ENCODE measurements at regions not wholly inside any gene's neighbourhood (a gene's known extent, or its start where the extent isn't known, plus 50 kb on each side); places are given as distances from the start of the nearest gene placed in this dataset.
A peak's percentile ranks its signal among the peaks of the same experiment; 100 is the strongest.

- no peak for DNase-seq
- Histone ChIP-seq H3K4me1 (no peaks in the 10 kb centered on the region), H3K9me3 (no peaks in the 10 kb centered on the region), H3K36me3 (ENCODE audit: low read depth, missing control alignments) (no peaks in the 10 kb centered on the region), H3K27ac (no peak overlapping the region), H3K4me3 (no peak overlapping the region), H3K27me3 (no peaks in the 10 kb centered on the region)
- TF ChIP-seq, protein P1, sequence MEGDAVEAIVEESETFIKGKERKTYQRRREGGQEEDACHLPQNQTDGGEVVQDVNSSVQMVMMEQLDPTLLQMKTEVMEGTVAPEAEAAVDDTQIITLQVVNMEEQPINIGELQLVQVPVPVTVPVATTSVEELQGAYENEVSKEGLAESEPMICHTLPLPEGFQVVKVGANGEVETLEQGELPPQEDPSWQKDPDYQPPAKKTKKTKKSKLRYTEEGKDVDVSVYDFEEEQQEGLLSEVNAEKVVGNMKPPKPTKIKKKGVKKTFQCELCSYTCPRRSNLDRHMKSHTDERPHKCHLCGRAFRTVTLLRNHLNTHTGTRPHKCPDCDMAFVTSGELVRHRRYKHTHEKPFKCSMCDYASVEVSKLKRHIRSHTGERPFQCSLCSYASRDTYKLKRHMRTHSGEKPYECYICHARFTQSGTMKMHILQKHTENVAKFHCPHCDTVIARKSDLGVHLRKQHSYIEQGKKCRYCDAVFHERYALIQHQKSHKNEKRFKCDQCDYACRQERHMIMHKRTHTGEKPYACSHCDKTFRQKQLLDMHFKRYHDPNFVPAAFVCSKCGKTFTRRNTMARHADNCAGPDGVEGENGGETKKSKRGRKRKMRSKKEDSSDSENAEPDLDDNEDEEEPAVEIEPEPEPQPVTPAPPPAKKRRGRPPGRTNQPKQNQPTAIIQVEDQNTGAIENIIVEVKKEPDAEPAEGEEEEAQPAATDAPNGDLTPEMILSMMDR (IDR thresholded peaks at IDR 0.05), result no peak
- TF ChIP-seq POLR2A (IDR thresholded peaks at IDR 0.05), result no peak
- intact Hi-C loops (cut with DNase I; ENCODE audit: low total_unique reads), result no loop called here
Measured at GRCh38 chr20:7274870-7275269, 507.4 kb downstream of the BMP2 start.

- WGBS, 2 donors, result 63 to 68% methylated on average over 3 of the region's 3 CpGs
- DNase-seq, result no peak
- TF ChIP-seq, protein P1 (IDR thresholded peaks at IDR 0.05), result no peak
- no peak for TF ChIP-seq POLR2A (IDR thresholded peaks at IDR 0.05)
- H3K4me3 ChIP-seq, result no peak overlapping the region
- intact Hi-C loops (cut with DNase I; ENCODE audit: low total_unique reads), result no loop called here
- no peaks in the 10 kb centered on the region for H3K9me3 ChIP-seq
- H3K4me1 ChIP-seq, result no peaks in the 10 kb centered on the region
- no peak overlapping the region for H3K27ac ChIP-seq
- H3K36me3 ChIP-seq (ENCODE audit: low read depth, missing control alignments), result no peaks in the 10 kb centered on the region
- no peaks in the 10 kb centered on the region for H3K27me3 ChIP-seq
Measured at GRCh38 chr20:7275645-7276237, 508.3 kb downstream of the BMP2 start.

DNA sequence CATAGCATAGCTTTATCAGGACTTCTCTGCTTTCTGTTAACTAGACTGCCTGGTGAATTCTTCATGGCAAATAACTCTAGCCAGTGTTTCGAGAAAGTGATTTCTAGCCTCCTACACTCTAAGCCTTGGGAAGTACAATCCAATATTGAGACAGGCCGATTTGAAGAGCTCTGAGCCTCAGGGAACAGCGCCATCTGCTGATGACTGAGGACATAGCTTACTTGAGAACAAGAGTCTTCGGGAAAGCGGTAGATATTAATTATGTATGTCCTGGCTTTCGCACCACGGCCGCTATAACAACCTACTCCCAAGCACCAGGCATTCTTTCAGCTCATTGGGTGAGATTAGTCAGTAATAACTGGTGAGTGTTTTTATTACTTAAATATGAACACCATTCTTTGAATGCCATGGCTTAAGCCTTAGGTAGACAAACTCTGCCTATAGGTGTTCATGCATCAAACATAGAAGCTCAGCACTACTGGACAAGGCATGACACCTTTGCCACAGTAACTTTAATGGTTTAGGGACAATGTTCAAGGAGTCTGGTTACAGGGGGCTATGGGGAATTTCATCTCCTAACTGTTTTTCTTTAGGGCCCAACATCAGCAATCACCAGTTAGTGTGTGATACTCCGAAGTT lies 518.6 kb downstream of the BMP2 start:
- no peaks in the 10 kb centered on the region for H3K27me3 ChIP-seq
- H3K27ac ChIP-seq, result no peak overlapping the region
- DNase-seq, result peak; percentile 95
- H3K36me3 ChIP-seq (ENCODE audit: low read depth, missing control alignments), result no peaks in the 10 kb centered on the region
- H3K4me3 ChIP-seq, result no peak overlapping the region
- no peaks in the 10 kb centered on the region for H3K9me3 ChIP-seq
- TF ChIP-seq, protein P1 (IDR thresholded peaks at IDR 0.05), result peak; percentile 63 to 77 (median 75)
- TF ChIP-seq POLR2A (IDR thresholded peaks at IDR 0.05), result no peak
- 13 to 14% methylated on average over 9 of the region's 9 CpGs for WGBS, 2 donors
- H3K4me1 ChIP-seq, result no peaks in the 10 kb centered on the region
- intact Hi-C loops (cut with DNase I; ENCODE audit: low total_unique reads), result no loop called here

GRCh38 chr20:7291323-7291943 lies 523.9 kb downstream of the BMP2 start:
- Histone ChIP-seq H3K9me3 (no peaks in the 10 kb centered on the region), H3K36me3 (ENCODE audit: low read depth, missing control alignments) (no peaks in the 10 kb centered on the region), H3K27me3 (no peaks in the 10 kb centered on the region), H3K4me1 (no peaks in the 10 kb centered on the region), H3K4me3 (no peak overlapping the region), H3K27ac (no peak overlapping the region)
- intact Hi-C loops (cut with DNase I; ENCODE audit: low total_unique reads), result no loop called here
- no peak for DNase-seq
- TF ChIP-seq, protein P1 (IDR thresholded peaks at IDR 0.05), result no peak
- no peak for TF ChIP-seq POLR2A (IDR thresholded peaks at IDR 0.05)
- WGBS, 2 donors, result 41 to 72% methylated on average over 2 of the region's 2 CpGs
